ENCODE measurements at regions not wholly inside any gene's neighbourhood (a gene's known extent, or its start where the extent isn't known, plus 50 kb on each side); places are given as distances from the start of the nearest gene placed in this dataset.
"Not testable (repeated sequence)": the region's sequence is repeated elsewhere in the genome, so short reads cannot be mapped to it uniquely, and the experiment has no call there.

- no peak for TF ChIP-seq SUZ12 (IDR thresholded peaks at IDR 0.05; ENCODE audit: extremely low read depth, insufficient read depth, insufficient read length)
- TF ChIP-seq YY1 (IDR thresholded peaks at IDR 0.05; ENCODE audit: insufficient read depth, insufficient read length) = no peak
- no peak for TF ChIP-seq ZNF274 (IDR thresholded peaks at IDR 0.05; ENCODE audit: low read depth, low read length)
- no peaks in the 10 kb centered on the region for H3K27me3 ChIP-seq (ENCODE audit: insufficient read depth, insufficient read length)
- no peaks in the 10 kb centered on the region for H3K9me3 ChIP-seq (ENCODE audit: insufficient read depth, low read length)
- no peaks in the 10 kb centered on the region for H3K36me3 ChIP-seq (ENCODE audit: insufficient read depth, insufficient read length, low read length)
- no peak overlapping the region for H3K4me3 ChIP-seq (ENCODE audit: insufficient read length, low read depth)
- DNase-seq (ENCODE audit: low read depth, low spot score) = no peak
- no peak overlapping the region for H3K9ac ChIP-seq (ENCODE audit: insufficient read length, low read depth)
- H3K4me1 ChIP-seq (ENCODE audit: insufficient read depth, insufficient read length) = no peaks in the 10 kb centered on the region
Measured at GRCh38 chr14:105689722-105690121, 163.3 kb downstream of the TMEM121 start.

GRCh38 chr14:105690671-105691070 is 164.3 kb downstream of the TMEM121 start:
- TF ChIP-seq ZNF274 (IDR thresholded peaks at IDR 0.05; ENCODE audit: low read depth, low read length) (no peak), YY1 (IDR thresholded peaks at IDR 0.05; ENCODE audit: insufficient read depth, insufficient read length) (no peak), SUZ12 (IDR thresholded peaks at IDR 0.05; ENCODE audit: extremely low read depth, insufficient read depth, insufficient read length) (no peak)
- H3K4me1 ChIP-seq (ENCODE audit: insufficient read depth, insufficient read length) = no peaks in the 10 kb centered on the region
- H3K4me3 ChIP-seq (ENCODE audit: insufficient read length, low read depth) = no peak overlapping the region
- H3K36me3 ChIP-seq (ENCODE audit: insufficient read depth, insufficient read length, low read length) = no peaks in the 10 kb centered on the region
- H3K27me3 ChIP-seq (ENCODE audit: insufficient read depth, insufficient read length) = no peaks in the 10 kb centered on the region
- H3K9ac ChIP-seq (ENCODE audit: insufficient read length, low read depth) = no peak overlapping the region
- DNase-seq (ENCODE audit: low read depth, low spot score) = no peak
- H3K9me3 ChIP-seq (ENCODE audit: insufficient read depth, low read length) = no peaks in the 10 kb centered on the region

- not testable (repeated sequence) for H3K9ac ChIP-seq (ENCODE audit: insufficient read length, low read depth); H3K9me3 ChIP-seq (ENCODE audit: insufficient read depth, low read length); H3K36me3 ChIP-seq (ENCODE audit: insufficient read depth, insufficient read length, low read length); H3K4me1 ChIP-seq (ENCODE audit: insufficient read depth, insufficient read length); H3K4me3 ChIP-seq (ENCODE audit: insufficient read length, low read depth); H3K27me3 ChIP-seq (ENCODE audit: insufficient read depth, insufficient read length); DNase-seq (ENCODE audit: low read depth, low spot score)
Measured at GRCh38 chr14:105691321-105692109, 165.1 kb downstream of the TMEM121 start.

GRCh38 chr14:105692110-105692685 is 165.8 kb downstream of the TMEM121 start:
- H3K9me3 ChIP-seq (ENCODE audit: insufficient read depth, low read length); H3K4me1 ChIP-seq (ENCODE audit: insufficient read depth, insufficient read length); H3K36me3 ChIP-seq (ENCODE audit: insufficient read depth, insufficient read length, low read length); DNase-seq (ENCODE audit: low read depth, low spot score); H3K9ac ChIP-seq (ENCODE audit: insufficient read length, low read depth); H3K27me3 ChIP-seq (ENCODE audit: insufficient read depth, insufficient read length); H3K4me3 ChIP-seq (ENCODE audit: insufficient read length, low read depth): not testable (repeated sequence)

- H3K27me3 ChIP-seq (ENCODE audit: insufficient read depth, insufficient read length) = no peaks in the 10 kb centered on the region
- no peak overlapping the region for H3K9ac ChIP-seq (ENCODE audit: insufficient read length, low read depth)
- TF ChIP-seq YY1 (IDR thresholded peaks at IDR 0.05; ENCODE audit: insufficient read depth, insufficient read length) (no peak), SUZ12 (IDR thresholded peaks at IDR 0.05; ENCODE audit: extremely low read depth, insufficient read depth, insufficient read length) (no peak), ZNF274 (IDR thresholded peaks at IDR 0.05; ENCODE audit: low read depth, low read length) (no peak)
- H3K4me3 ChIP-seq (ENCODE audit: insufficient read length, low read depth) = no peak overlapping the region
- no peaks in the 10 kb centered on the region for H3K4me1 ChIP-seq (ENCODE audit: insufficient read depth, insufficient read length)
- no peaks in the 10 kb centered on the region for H3K36me3 ChIP-seq (ENCODE audit: insufficient read depth, insufficient read length, low read length)
- no peak for DNase-seq (ENCODE audit: low read depth, low spot score)
- H3K9me3 ChIP-seq (ENCODE audit: insufficient read depth, low read length) = no peaks in the 10 kb centered on the region
Measured at GRCh38 chr14:105694961-105695360, 168.6 kb downstream of the TMEM121 start.

- H3K4me3 ChIP-seq (ENCODE audit: insufficient read length, low read depth); H3K4me1 ChIP-seq (ENCODE audit: insufficient read depth, insufficient read length); H3K9ac ChIP-seq (ENCODE audit: insufficient read length, low read depth); H3K9me3 ChIP-seq (ENCODE audit: insufficient read depth, low read length); H3K27me3 ChIP-seq (ENCODE audit: insufficient read depth, insufficient read length); DNase-seq (ENCODE audit: low read depth, low spot score); H3K36me3 ChIP-seq (ENCODE audit: insufficient read depth, insufficient read length, low read length): not testable (repeated sequence)
Measured at GRCh38 chr14:105696388-105696787, 170.0 kb downstream of the TMEM121 start.

- H3K9me3 ChIP-seq (ENCODE audit: insufficient read depth, low read length); H3K36me3 ChIP-seq (ENCODE audit: insufficient read depth, insufficient read length, low read length); H3K4me3 ChIP-seq (ENCODE audit: insufficient read length, low read depth); DNase-seq (ENCODE audit: low read depth, low spot score); H3K27me3 ChIP-seq (ENCODE audit: insufficient read depth, insufficient read length); H3K9ac ChIP-seq (ENCODE audit: insufficient read length, low read depth); H3K4me1 ChIP-seq (ENCODE audit: insufficient read depth, insufficient read length): not testable (repeated sequence)
Measured at GRCh38 chr14:105697414-105697813, 171.0 kb downstream of the TMEM121 start.

GRCh38 chr14:105697955-105698354 is 171.6 kb downstream of the TMEM121 start:
- not testable (repeated sequence) for H3K9me3 ChIP-seq (ENCODE audit: insufficient read depth, low read length); H3K27me3 ChIP-seq (ENCODE audit: insufficient read depth, insufficient read length); DNase-seq (ENCODE audit: low read depth, low spot score); H3K36me3 ChIP-seq (ENCODE audit: insufficient read depth, insufficient read length, low read length); H3K4me3 ChIP-seq (ENCODE audit: insufficient read length, low read depth); H3K9ac ChIP-seq (ENCODE audit: insufficient read length, low read depth); H3K4me1 ChIP-seq (ENCODE audit: insufficient read depth, insufficient read length)

GRCh38 chr14:105698940-105699556 is 172.7 kb downstream of the TMEM121 start:
- not testable (repeated sequence) for H3K4me1 ChIP-seq (ENCODE audit: insufficient read depth, insufficient read length); H3K9me3 ChIP-seq (ENCODE audit: insufficient read depth, low read length); H3K9ac ChIP-seq (ENCODE audit: insufficient read length, low read depth); H3K27me3 ChIP-seq (ENCODE audit: insufficient read depth, insufficient read length); H3K36me3 ChIP-seq (ENCODE audit: insufficient read depth, insufficient read length, low read length); H3K4me3 ChIP-seq (ENCODE audit: insufficient read length, low read depth); DNase-seq (ENCODE audit: low read depth, low spot score)

GRCh38 chr14:105699706-105700105 is 173.3 kb downstream of the TMEM121 start:
- not testable (repeated sequence) for H3K4me1 ChIP-seq (ENCODE audit: insufficient read depth, insufficient read length); H3K9ac ChIP-seq (ENCODE audit: insufficient read length, low read depth); H3K27me3 ChIP-seq (ENCODE audit: insufficient read depth, insufficient read length); H3K9me3 ChIP-seq (ENCODE audit: insufficient read depth, low read length); DNase-seq (ENCODE audit: low read depth, low spot score); H3K4me3 ChIP-seq (ENCODE audit: insufficient read length, low read depth); H3K36me3 ChIP-seq (ENCODE audit: insufficient read depth, insufficient read length, low read length)

GRCh38 chr14:105700146-105700545 is 173.8 kb downstream of the TMEM121 start:
- not testable (repeated sequence) for H3K9me3 ChIP-seq (ENCODE audit: insufficient read depth, low read length); H3K9ac ChIP-seq (ENCODE audit: insufficient read length, low read depth); H3K27me3 ChIP-seq (ENCODE audit: insufficient read depth, insufficient read length); H3K4me1 ChIP-seq (ENCODE audit: insufficient read depth, insufficient read length); H3K4me3 ChIP-seq (ENCODE audit: insufficient read length, low read depth); H3K36me3 ChIP-seq (ENCODE audit: insufficient read depth, insufficient read length, low read length); DNase-seq (ENCODE audit: low read depth, low spot score)

Measured in NT2/D1 (cell line).